ENCODE measurements at regions not wholly inside any gene's neighbourhood (a gene's known extent, or its start where the extent isn't known, plus 50 kb on each side); places are given as distances from the start of the nearest gene placed in this dataset.

- TF ChIP-seq, protein P1, sequence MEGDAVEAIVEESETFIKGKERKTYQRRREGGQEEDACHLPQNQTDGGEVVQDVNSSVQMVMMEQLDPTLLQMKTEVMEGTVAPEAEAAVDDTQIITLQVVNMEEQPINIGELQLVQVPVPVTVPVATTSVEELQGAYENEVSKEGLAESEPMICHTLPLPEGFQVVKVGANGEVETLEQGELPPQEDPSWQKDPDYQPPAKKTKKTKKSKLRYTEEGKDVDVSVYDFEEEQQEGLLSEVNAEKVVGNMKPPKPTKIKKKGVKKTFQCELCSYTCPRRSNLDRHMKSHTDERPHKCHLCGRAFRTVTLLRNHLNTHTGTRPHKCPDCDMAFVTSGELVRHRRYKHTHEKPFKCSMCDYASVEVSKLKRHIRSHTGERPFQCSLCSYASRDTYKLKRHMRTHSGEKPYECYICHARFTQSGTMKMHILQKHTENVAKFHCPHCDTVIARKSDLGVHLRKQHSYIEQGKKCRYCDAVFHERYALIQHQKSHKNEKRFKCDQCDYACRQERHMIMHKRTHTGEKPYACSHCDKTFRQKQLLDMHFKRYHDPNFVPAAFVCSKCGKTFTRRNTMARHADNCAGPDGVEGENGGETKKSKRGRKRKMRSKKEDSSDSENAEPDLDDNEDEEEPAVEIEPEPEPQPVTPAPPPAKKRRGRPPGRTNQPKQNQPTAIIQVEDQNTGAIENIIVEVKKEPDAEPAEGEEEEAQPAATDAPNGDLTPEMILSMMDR (IDR thresholded peaks at IDR 0.05; ENCODE audit: insufficient read depth, low read length, poor library complexity, severe bottlenecking): no peak
- TF ChIP-seq EZH2phosphoT487 (conservative IDR thresholded peaks at IDR 0.05; ENCODE audit: low read length): no peak
Measured at GRCh38 chr3:115381573-115381912, 234.5 kb upstream of the ZBTB20 start.

All from SU-DHL-6 (cell line).